Panc1 (cell line): ENCODE measurements at regions not wholly inside any gene's neighbourhood (a gene's known extent, or its start where the extent isn't known, plus 50 kb on each side); places are given as distances from the start of the nearest gene placed in this dataset.

Experiments
- POLR2AphosphoS5 ChIP-seq: IDR thresholded peaks from 2 replicates; pipeline ENCODE4 v1.6.1; 2012; ENCODE audit warnings: mild to moderate bottlenecking, low read depth, low read length, moderate library complexity
- SIN3A ChIP-seq: IDR thresholded peaks from 2 replicates; pipeline ENCODE4 v1.6.1; 2012; ENCODE audit warnings: low read depth, mild to moderate bottlenecking, low read length, moderate library complexity, borderline replicate concordance; ENCODE audit not compliant: insufficient read depth
- TCF7L2 ChIP-seq: IDR thresholded peaks from 2 replicates; pipeline ENCODE4 v1.6.1; 2011; ENCODE audit warnings: mild to moderate bottlenecking, low read depth, low read length, inconsistent platforms
- TF ChIP-seq, protein P1 (sequence below), 2 experiments: IDR thresholded peaks; 2 replicates each; pipeline ENCODE4 v1.6.1; 2011 to 2012; ENCODE audit warnings: low read depth in 2 of 2, control low read depth in 1 of 2, low read length in 1 of 2, mild to moderate bottlenecking in 1 of 2, moderate library complexity in 1 of 2; ENCODE audit not compliant: insufficient read depth in 1 of 2
- TF ChIP-seq, protein P2 (sequence below): fragments of 450-650 bp; IDR thresholded peaks from 2 replicates; pipeline ENCODE4 v1.5.1; 2017; ENCODE audit warnings: mild to moderate bottlenecking

DNA sequence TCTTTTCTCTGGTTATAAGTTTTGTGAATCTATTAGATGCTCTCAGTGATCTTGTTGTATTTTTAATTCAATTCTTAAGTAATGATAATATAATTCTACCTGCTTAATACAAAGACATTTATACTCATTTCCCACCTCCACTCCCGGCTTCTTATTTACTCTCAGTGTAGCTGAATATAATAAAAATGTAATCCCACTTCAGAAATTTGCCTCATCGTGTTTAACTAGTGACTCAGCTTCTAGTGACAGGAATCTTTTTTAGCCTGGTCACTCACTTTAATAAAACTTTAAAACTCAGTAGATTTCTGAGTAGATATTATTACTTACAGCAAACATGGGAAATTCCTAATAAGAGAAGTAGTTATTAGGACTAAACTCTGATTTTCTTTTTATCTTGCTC, 1506.2 kb upstream of the LRRTM3 start:
- TF ChIP-seq, protein P1, sequence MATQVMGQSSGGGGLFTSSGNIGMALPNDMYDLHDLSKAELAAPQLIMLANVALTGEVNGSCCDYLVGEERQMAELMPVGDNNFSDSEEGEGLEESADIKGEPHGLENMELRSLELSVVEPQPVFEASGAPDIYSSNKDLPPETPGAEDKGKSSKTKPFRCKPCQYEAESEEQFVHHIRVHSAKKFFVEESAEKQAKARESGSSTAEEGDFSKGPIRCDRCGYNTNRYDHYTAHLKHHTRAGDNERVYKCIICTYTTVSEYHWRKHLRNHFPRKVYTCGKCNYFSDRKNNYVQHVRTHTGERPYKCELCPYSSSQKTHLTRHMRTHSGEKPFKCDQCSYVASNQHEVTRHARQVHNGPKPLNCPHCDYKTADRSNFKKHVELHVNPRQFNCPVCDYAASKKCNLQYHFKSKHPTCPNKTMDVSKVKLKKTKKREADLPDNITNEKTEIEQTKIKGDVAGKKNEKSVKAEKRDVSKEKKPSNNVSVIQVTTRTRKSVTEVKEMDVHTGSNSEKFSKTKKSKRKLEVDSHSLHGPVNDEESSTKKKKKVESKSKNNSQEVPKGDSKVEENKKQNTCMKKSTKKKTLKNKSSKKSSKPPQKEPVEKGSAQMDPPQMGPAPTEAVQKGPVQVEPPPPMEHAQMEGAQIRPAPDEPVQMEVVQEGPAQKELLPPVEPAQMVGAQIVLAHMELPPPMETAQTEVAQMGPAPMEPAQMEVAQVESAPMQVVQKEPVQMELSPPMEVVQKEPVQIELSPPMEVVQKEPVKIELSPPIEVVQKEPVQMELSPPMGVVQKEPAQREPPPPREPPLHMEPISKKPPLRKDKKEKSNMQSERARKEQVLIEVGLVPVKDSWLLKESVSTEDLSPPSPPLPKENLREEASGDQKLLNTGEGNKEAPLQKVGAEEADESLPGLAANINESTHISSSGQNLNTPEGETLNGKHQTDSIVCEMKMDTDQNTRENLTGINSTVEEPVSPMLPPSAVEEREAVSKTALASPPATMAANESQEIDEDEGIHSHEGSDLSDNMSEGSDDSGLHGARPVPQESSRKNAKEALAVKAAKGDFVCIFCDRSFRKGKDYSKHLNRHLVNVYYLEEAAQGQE (IDR thresholded peaks at IDR 0.05; ENCODE audit: insufficient read depth in 1 of 2, low read depth in 2 of 2, low read length in 1 of 2), result no peak
- TF ChIP-seq, protein P2, sequence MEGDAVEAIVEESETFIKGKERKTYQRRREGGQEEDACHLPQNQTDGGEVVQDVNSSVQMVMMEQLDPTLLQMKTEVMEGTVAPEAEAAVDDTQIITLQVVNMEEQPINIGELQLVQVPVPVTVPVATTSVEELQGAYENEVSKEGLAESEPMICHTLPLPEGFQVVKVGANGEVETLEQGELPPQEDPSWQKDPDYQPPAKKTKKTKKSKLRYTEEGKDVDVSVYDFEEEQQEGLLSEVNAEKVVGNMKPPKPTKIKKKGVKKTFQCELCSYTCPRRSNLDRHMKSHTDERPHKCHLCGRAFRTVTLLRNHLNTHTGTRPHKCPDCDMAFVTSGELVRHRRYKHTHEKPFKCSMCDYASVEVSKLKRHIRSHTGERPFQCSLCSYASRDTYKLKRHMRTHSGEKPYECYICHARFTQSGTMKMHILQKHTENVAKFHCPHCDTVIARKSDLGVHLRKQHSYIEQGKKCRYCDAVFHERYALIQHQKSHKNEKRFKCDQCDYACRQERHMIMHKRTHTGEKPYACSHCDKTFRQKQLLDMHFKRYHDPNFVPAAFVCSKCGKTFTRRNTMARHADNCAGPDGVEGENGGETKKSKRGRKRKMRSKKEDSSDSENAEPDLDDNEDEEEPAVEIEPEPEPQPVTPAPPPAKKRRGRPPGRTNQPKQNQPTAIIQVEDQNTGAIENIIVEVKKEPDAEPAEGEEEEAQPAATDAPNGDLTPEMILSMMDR, result no peak
- TF ChIP-seq POLR2AphosphoS5, result no peak
- no peak for TF ChIP-seq SIN3A
- no peak for TF ChIP-seq TCF7L2
